T-helper 1 cell (primary cell): ENCODE measurements at regions not wholly inside any gene's neighbourhood (a gene's known extent, or its start where the extent isn't known, plus 50 kb on each side); places are given as distances from the start of the nearest gene placed in this dataset.

Experiments
- DNase-seq, 5 donors: peaks; one replicate each; pipeline ENCODE4 v3.0.0-alpha.2; 2012 to 2020

GRCh38 chr18:29137773-29138495 is 961.0 kb upstream of the CDH2 start:
- DNase-seq: no peak

- no peak for DNase-seq
These were observed 947.0 kb upstream of the CDH2 start for GRCh38 chr18:29123706-29124530.

GRCh38 chr18:29104671-29105070 is 927.7 kb upstream of the CDH2 start:
- no peak for DNase-seq

GRCh38 chr18:29104227-29104626 is 927.3 kb upstream of the CDH2 start:
- DNase-seq: no peak

GRCh38 chr18:29096079-29096770 is 919.3 kb upstream of the CDH2 start:
- no peak for DNase-seq

GRCh38 chr18:29087616-29088246 is 910.8 kb upstream of the CDH2 start:
- DNase-seq: no peak

- no peak for DNase-seq
These were observed 907.2 kb upstream of the CDH2 start for GRCh38 chr18:29084120-29084519.

- no peak for DNase-seq
These were observed 906.6 kb upstream of the CDH2 start for GRCh38 chr18:29083545-29083944.

- no peak for DNase-seq
These were observed 904.0 kb upstream of the CDH2 start for GRCh38 chr18:29080946-29081345.

- DNase-seq: no peak
These were observed 901.3 kb upstream of the CDH2 start for GRCh38 chr18:29078273-29078672.

- no peak for DNase-seq
These were observed 900.4 kb upstream of the CDH2 start for GRCh38 chr18:29077344-29077743.

GRCh38 chr18:29076645-29077044 is 899.7 kb upstream of the CDH2 start:
- DNase-seq: no peak

GRCh38 chr18:29074147-29074546 is 897.2 kb upstream of the CDH2 start:
- no peak for DNase-seq

GRCh38 chr18:29071869-29072268 is 894.9 kb upstream of the CDH2 start:
- no peak for DNase-seq

GRCh38 chr18:29063346-29063745 is 886.4 kb upstream of the CDH2 start:
- DNase-seq: no peak

GRCh38 chr18:29062921-29063320 is 886.0 kb upstream of the CDH2 start:
- no peak for DNase-seq

GRCh38 chr18:29060349-29060748 is 883.4 kb upstream of the CDH2 start:
- DNase-seq: no peak

- no peak for DNase-seq
These were observed 880.8 kb upstream of the CDH2 start for GRCh38 chr18:29057703-29058102.

GRCh38 chr18:29056800-29057199 is 879.9 kb upstream of the CDH2 start:
- no peak for DNase-seq

GRCh38 chr18:29041976-29042375 is 865.0 kb upstream of the CDH2 start:
- DNase-seq: no peak

GRCh38 chr18:29034113-29034856 is 857.4 kb upstream of the CDH2 start:
- DNase-seq: no peak

GRCh38 chr18:29028560-29028959 is 851.6 kb upstream of the CDH2 start:
- no peak for DNase-seq
